Smooth muscle cell (in vitro differentiated cells): ENCODE measurements at regions not wholly inside any gene's neighbourhood (a gene's known extent, or its start where the extent isn't known, plus 50 kb on each side); places are given as distances from the start of the nearest gene placed in this dataset.
A peak's percentile ranks its signal among the peaks of the same experiment; 100 is the strongest.

ENCODE experiments used
- DNase-seq: peaks from one replicate; lab custom pipeline; 2025; ENCODE audit not compliant: unreplicated experiment; lab: John Stamatoyannopoulos, UW
- H2AFZ ChIP-seq: fragments of 200-600 bp; sonication (generic); 2 replicates; pipeline ENCODE4 v1.6.0; 2016; ENCODE audit warnings: antibody characterized with exemption, low read depth, mild to moderate bottlenecking
- H3F3A ChIP-seq: fragments of 200-600 bp; sonication (generic); 2 replicates; pipeline ENCODE4 v1.6.0; 2017; ENCODE audit warnings: antibody characterized with exemption, low read depth
- H3K27ac ChIP-seq: fragments of 200-600 bp; sonication (generic); 2 replicates; pipeline ENCODE4 v1.5.1; 2016; ENCODE audit warnings: low read depth, mild to moderate bottlenecking
- H3K27me3 ChIP-seq: fragments of 200-600 bp; sonication (generic); 2 replicates; pipeline ENCODE4 v1.6.1; 2016; ENCODE audit warnings: low read depth, mild to moderate bottlenecking
- H3K36me3 ChIP-seq: fragments of 200-600 bp; sonication (generic); 2 replicates; pipeline ENCODE4 v1.5.1; 2016; ENCODE audit warnings: low read depth
- H3K4me1 ChIP-seq: fragments of 200-600 bp; sonication (generic); 2 replicates; pipeline ENCODE4 v1.5.1; 2016; ENCODE audit warnings: low read depth
- H3K4me2 ChIP-seq: fragments of 200-600 bp; sonication (generic); 2 replicates; pipeline ENCODE4 v1.6.0; 2016; ENCODE audit warnings: mild to moderate bottlenecking
- H3K4me3 ChIP-seq: fragments of 200-600 bp; sonication (generic); 2 replicates; pipeline ENCODE4 v1.5.1; 2016; ENCODE audit warnings: mild to moderate bottlenecking
- H3K79me2 ChIP-seq: fragments of 200-600 bp; sonication (generic); 2 replicates; pipeline ENCODE4 v1.6.0; 2016; ENCODE audit warnings: low read depth, mild to moderate bottlenecking
- H3K9ac ChIP-seq: fragments of 200-600 bp; sonication (generic); 2 replicates; pipeline ENCODE4 v1.6.0; 2016; ENCODE audit warnings: low read depth
- H3K9me3 ChIP-seq: fragments of 200-600 bp; sonication (generic); replicated peaks from 2 replicates; pipeline ENCODE4 v1.5.1; 2016; ENCODE audit warnings: low read depth
- H4K20me1 ChIP-seq: fragments of 200-600 bp; sonication (generic); 2 replicates; pipeline ENCODE4 v1.6.0; 2016; ENCODE audit warnings: low read depth
- WGBS: methylation state at CpG from one replicate; pipeline ENCODE4 v1.1.7; 2016; ENCODE audit warnings: low lambda C conversion rate; 5-methylcytosine and 5-hydroxymethylcytosine counted together
- TF ChIP-seq, protein P1 (sequence below): fragments of 200-600 bp; sonication (generic); IDR thresholded peaks from 2 replicates; pipeline ENCODE4 v1.5.1; 2017; ENCODE audit warnings: borderline replicate concordance, mild to moderate bottlenecking, antibody characterized with exemption; ENCODE audit not compliant: insufficient read depth, poor library complexity, severe bottlenecking

DNA sequence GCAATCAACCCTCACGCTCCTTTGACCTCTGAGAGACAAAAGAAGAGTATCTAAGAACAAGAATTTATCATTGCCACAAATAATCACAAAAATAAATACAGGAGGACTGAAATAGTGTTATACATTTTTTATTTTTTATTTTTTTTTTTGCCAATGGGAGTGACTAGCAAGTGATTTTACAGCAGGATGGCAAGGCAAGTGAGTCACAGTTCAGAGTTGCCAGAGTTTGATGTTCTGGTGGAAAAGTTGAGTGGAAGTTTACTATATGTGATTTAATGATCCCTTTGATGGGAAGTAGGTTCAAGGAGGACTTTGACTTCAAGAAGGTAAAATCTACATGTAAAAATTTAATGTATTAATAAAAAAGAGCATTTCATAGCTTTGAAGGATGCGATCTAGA is 2691.4 kb downstream of the PCDH9 start:
- Histone ChIP-seq H3F3A (no peaks in the 10 kb centered on the region), H4K20me1 (no peaks in the 10 kb centered on the region), H3K9me3 (no peaks in the 10 kb centered on the region), H3K79me2 (no peaks in the 10 kb centered on the region), H3K9ac (no peak overlapping the region), H3K4me2 (no peak overlapping the region), H3K36me3 (no peaks in the 10 kb centered on the region), H3K27ac (no peak overlapping the region), H3K27me3 (no peaks in the 10 kb centered on the region), H3K4me3 (no peak overlapping the region), H2AFZ (no peak overlapping the region), H3K4me1 (no peaks in the 10 kb centered on the region)
- DNase-seq, result no peak
- 100% methylated on average over 2 of the region's 2 CpGs for WGBS
- TF ChIP-seq, protein P1, sequence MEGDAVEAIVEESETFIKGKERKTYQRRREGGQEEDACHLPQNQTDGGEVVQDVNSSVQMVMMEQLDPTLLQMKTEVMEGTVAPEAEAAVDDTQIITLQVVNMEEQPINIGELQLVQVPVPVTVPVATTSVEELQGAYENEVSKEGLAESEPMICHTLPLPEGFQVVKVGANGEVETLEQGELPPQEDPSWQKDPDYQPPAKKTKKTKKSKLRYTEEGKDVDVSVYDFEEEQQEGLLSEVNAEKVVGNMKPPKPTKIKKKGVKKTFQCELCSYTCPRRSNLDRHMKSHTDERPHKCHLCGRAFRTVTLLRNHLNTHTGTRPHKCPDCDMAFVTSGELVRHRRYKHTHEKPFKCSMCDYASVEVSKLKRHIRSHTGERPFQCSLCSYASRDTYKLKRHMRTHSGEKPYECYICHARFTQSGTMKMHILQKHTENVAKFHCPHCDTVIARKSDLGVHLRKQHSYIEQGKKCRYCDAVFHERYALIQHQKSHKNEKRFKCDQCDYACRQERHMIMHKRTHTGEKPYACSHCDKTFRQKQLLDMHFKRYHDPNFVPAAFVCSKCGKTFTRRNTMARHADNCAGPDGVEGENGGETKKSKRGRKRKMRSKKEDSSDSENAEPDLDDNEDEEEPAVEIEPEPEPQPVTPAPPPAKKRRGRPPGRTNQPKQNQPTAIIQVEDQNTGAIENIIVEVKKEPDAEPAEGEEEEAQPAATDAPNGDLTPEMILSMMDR, result no peak

- Histone ChIP-seq H3K27me3 (no peaks in the 10 kb centered on the region), H3K9ac (no peak overlapping the region), H3K79me2 (no peaks in the 10 kb centered on the region), H3K4me1 (no peaks in the 10 kb centered on the region), H3K4me2 (no peak overlapping the region), H3K27ac (no peak overlapping the region), H2AFZ (no peak overlapping the region), H3K4me3 (no peak overlapping the region), H3K36me3 (no peaks in the 10 kb centered on the region), H4K20me1 (no peaks in the 10 kb centered on the region), H3K9me3 (no peaks in the 10 kb centered on the region), H3F3A (no peaks in the 10 kb centered on the region)
- DNase-seq, result no peak
- WGBS, result 91% methylated on average over 2 of the region's 2 CpGs
- TF ChIP-seq, protein P1, result no peak
These were observed 2695.8 kb downstream of the PCDH9 start for GRCh38 chr13:64534302-64534701.

- Histone ChIP-seq H4K20me1 (no peaks in the 10 kb centered on the region), H3K4me1 (no peaks in the 10 kb centered on the region), H3K27me3 (no peaks in the 10 kb centered on the region), H3K27ac (no peak overlapping the region), H2AFZ (no peak overlapping the region), H3K79me2 (no peaks in the 10 kb centered on the region), H3K9ac (no peak overlapping the region), H3K36me3 (no peaks in the 10 kb centered on the region), H3K9me3 (no peaks in the 10 kb centered on the region), H3K4me3 (no peak overlapping the region), H3K4me2 (no peak overlapping the region), H3F3A (no peaks in the 10 kb centered on the region)
- 82% methylated on average over 4 of the region's 4 CpGs for WGBS
- TF ChIP-seq, protein P1, result no peak
- DNase-seq, result no peak
These were observed 2698.7 kb downstream of the PCDH9 start for GRCh38 chr13:64531400-64531799.

- Histone ChIP-seq H3K4me2 (no peak overlapping the region), H3K9me3 (no peaks in the 10 kb centered on the region), H3K4me3 (no peak overlapping the region), H3K36me3 (no peaks in the 10 kb centered on the region), H3K27me3 (no peaks in the 10 kb centered on the region), H4K20me1 (no peaks in the 10 kb centered on the region), H3K9ac (no peak overlapping the region), H3F3A (no peaks in the 10 kb centered on the region), H3K4me1 (no peaks in the 10 kb centered on the region), H2AFZ (no peak overlapping the region), H3K27ac (no peak overlapping the region), H3K79me2 (no peaks in the 10 kb centered on the region)
- no peak for DNase-seq
- TF ChIP-seq, protein P1, result peak; percentile 63
- WGBS, result 44% methylated on average over 2 of the region's 2 CpGs
These were observed 2700.2 kb downstream of the PCDH9 start for GRCh38 chr13:64529874-64530485.
